Ishikawa (cell line): ENCODE measurements at regions not wholly inside any gene's neighbourhood (a gene's known extent, or its start where the extent isn't known, plus 50 kb on each side); places are given as distances from the start of the nearest gene placed in this dataset.

Experiments used
- CEBPB ChIP-seq: IDR thresholded peaks from 2 replicates; pipeline ENCODE4 v1.6.1; 2012
- CREB1 ChIP-seq: IDR thresholded peaks from 2 replicates; pipeline ENCODE4 v1.6.1; 2012; ENCODE audit warnings: low read depth
- EGR1 ChIP-seq: IDR thresholded peaks from 2 replicates; pipeline ENCODE4 v1.6.1; 2012
- EP300 ChIP-seq: IDR thresholded peaks from 2 replicates; pipeline ENCODE4 v1.6.1; 2012; ENCODE audit warnings: borderline replicate concordance
- FOXM1 ChIP-seq: IDR thresholded peaks from 2 replicates; pipeline ENCODE4 v1.6.1; 2012; ENCODE audit warnings: low read depth, borderline replicate concordance
- NFIC ChIP-seq: IDR thresholded peaks from 2 replicates; pipeline ENCODE4 v1.6.1; 2012
- RAD21 ChIP-seq: IDR thresholded peaks from 2 replicates; pipeline ENCODE4 v1.6.1; 2012; ENCODE audit warnings: low read depth
- REST ChIP-seq: IDR thresholded peaks from 2 replicates; pipeline ENCODE4 v1.6.1; 2012; ENCODE audit warnings: low read depth, mild to moderate bottlenecking
- TAF1 ChIP-seq: IDR thresholded peaks from 2 replicates; pipeline ENCODE4 v1.6.1; 2012; ENCODE audit warnings: low read depth, mild to moderate bottlenecking
- TCF12 ChIP-seq: IDR thresholded peaks from 2 replicates; pipeline ENCODE4 v1.6.1; 2012; ENCODE audit warnings: low read depth
- TEAD4 ChIP-seq: IDR thresholded peaks from 2 replicates; pipeline ENCODE4 v1.6.1; 2012
- USF1 ChIP-seq: IDR thresholded peaks from 2 replicates; pipeline ENCODE4 v1.6.1; 2012
- YY1 ChIP-seq: IDR thresholded peaks from 2 replicates; pipeline ENCODE4 v1.6.1; 2012; ENCODE audit warnings: low read depth
- ZBTB7A ChIP-seq: IDR thresholded peaks from 2 replicates; pipeline ENCODE4 v1.6.1; 2012; ENCODE audit warnings: low read depth
- TF ChIP-seq, protein P1 (sequence below): IDR thresholded peaks from 2 replicates; pipeline ENCODE4 v1.6.1; 2012

- TF ChIP-seq CEBPB (no peak), REST (no peak), NFIC (no peak), TCF12 (no peak), EP300 (no peak), EGR1 (no peak), TAF1 (no peak), USF1 (no peak), YY1 (no peak), CREB1 (no peak), RAD21 (no peak), FOXM1 (no peak)
- TF ChIP-seq, protein P1, sequence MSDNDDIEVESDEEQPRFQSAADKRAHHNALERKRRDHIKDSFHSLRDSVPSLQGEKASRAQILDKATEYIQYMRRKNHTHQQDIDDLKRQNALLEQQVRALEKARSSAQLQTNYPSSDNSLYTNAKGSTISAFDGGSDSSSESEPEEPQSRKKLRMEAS, result no peak
Observed at GRCh38 chr12:96099421-96099820, 64.0 kb upstream of the LTA4H start.

- TF ChIP-seq EP300 (no peak), FOXM1 (no peak), TEAD4 (no peak), REST (no peak), NFIC (no peak), ZBTB7A (no peak), RAD21 (no peak), TCF12 (no peak)
Observed at GRCh38 chr12:96099986-96100385, 64.6 kb upstream of the LTA4H start.

DNA sequence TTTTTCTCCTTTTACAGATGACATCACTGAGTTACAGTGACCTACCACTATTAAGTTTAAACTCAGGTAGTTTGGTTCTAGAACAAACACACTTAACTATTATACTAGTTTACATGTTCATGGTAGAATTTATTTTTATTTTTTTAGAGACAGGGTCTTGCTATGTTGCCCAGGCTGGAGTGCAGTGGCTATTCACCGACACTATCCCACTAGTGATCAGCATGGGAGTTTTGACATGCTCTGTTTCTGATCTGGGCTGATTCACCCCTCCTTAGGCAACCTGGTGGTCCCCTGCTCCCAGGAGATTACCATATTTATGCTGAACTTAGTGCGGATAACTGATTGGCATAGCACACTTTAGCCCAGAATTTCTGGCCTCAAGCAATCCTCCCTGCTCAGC is 66.4 kb upstream of the LTA4H start:
- TF ChIP-seq EP300, result no peak
- TF ChIP-seq USF1, result no peak
- TF ChIP-seq CEBPB, result no peak
- TF ChIP-seq TAF1, result no peak
- TF ChIP-seq, protein P1, result no peak
- no peak for TF ChIP-seq RAD21
- no peak for TF ChIP-seq FOXM1
- no peak for TF ChIP-seq EGR1
- TF ChIP-seq CREB1, result no peak

- no peak for TF ChIP-seq CREB1
- TF ChIP-seq FOXM1, result no peak
- no peak for TF ChIP-seq TAF1
- no peak for TF ChIP-seq ZBTB7A
- no peak for TF ChIP-seq USF1
- TF ChIP-seq CEBPB, result no peak
- no peak for TF ChIP-seq EP300
- TF ChIP-seq REST, result no peak
- TF ChIP-seq, protein P1, result no peak
- no peak for TF ChIP-seq EGR1
- TF ChIP-seq RAD21, result no peak
- TF ChIP-seq TEAD4, result no peak
- TF ChIP-seq NFIC, result no peak
- TF ChIP-seq TCF12, result no peak
- no peak for TF ChIP-seq YY1
Observed at GRCh38 chr12:96103067-96103644, 67.8 kb upstream of the LTA4H start.
